SH-SY5Y (cell line): ENCODE measurements at regions not wholly inside any gene's neighbourhood (a gene's known extent, or its start where the extent isn't known, plus 50 kb on each side); places are given as distances from the start of the nearest gene placed in this dataset.

Experiments used
- GATA2 ChIP-seq: IDR thresholded peaks from 2 replicates; pipeline ENCODE4 v1.6.1; 2011; ENCODE audit warnings: mild to moderate bottlenecking, low read depth, low read length
- GATA3 ChIP-seq: IDR thresholded peaks from 2 replicates; pipeline ENCODE4 v1.6.1; 2011; ENCODE audit warnings: low read depth, mild to moderate bottlenecking, low read length, moderate library complexity

GRCh38 chr11:115715251-115715770, 211.1 kb upstream of the CADM1 start:
- TF ChIP-seq GATA3 (no peak), GATA2 (no peak)
